Amygdala (tissue), 56 donors: ENCODE measurements at regions not wholly inside any gene's neighbourhood (a gene's known extent, or its start where the extent isn't known, plus 50 kb on each side); places are given as distances from the start of the nearest gene placed in this dataset.

Experiments
- DNase-seq, 56 donors: peaks; one replicate each; lab custom pipeline; 2025; lab: John Stamatoyannopoulos, UW

DNA sequence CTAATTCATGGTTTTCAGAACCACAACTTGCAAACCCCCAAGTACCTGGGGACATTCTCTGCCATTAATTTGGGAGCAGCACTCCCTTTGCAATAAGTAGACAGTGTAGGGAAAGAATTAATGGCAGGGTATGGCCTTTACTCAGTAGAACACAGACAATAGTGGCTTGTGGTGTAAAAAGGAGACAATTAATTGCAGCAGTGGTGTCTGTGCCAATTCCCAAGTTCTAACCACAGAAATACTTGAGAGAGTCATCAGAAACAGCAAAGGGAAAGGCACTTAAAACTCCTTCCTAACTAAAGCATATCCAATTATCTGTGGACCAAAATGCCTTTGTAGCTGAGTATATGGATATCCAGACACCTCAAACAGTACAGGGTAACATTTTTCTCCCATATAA is 257.6 kb upstream of the POU3F2 start:
- no peak for DNase-seq

DNA sequence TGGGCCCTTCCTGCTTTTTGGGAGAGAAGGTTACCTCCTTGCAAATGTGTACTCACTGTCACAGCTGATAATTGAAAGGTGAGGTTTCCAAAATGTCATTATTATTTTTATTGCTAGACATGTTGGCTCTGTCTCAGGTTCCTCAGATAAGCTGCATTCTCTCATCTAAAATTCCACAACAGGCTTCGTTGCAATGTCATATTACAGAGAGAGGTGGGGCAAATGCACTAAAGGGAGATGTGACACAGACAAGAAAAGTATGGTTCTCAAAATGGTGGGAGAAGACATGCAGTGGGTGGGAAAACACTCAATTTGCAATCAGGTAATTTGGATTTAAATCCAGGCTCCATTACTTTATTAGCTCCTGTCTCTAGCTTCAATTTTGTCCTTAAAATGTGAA is 256.4 kb upstream of the POU3F2 start:
- no peak for DNase-seq

DNA sequence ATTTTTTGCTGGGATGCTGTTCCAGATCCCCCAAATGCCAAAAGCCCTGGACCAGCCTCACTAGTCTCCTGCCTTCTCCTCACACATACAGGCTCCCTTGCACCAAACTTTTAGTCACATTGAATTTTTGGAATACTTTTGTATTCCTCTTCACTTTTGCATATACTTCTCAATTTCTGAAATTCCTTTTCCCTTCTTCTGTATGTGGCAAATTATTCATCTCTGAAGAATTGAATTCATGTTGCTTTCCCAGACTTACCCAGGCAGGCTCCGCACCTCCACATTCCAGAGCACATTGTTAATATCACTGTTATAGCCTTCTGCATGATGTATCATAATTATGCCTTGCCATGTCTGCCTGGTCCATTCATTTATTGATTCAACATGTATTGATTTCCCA is 255.3 kb upstream of the POU3F2 start:
- no peak for DNase-seq

DNA sequence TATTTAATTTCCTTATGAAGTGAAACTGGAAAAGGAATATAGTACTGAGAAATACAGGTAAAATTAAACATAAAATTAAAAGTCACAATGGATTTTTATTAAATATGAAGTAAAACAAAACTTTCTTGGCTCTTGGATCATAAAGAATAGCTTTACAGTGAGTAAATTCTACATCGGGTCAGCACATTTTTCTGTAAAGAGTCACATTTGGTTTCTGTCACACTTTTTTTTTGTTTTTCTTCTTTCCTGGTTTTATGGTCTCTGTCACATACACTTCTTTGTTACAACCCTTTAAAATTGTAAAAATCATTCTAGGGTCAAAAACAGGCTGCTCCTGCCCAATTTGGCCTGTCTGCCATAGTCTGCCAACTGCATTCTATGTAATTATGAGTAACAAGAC is 254.4 kb upstream of the POU3F2 start:
- DNase-seq: no peak

DNA sequence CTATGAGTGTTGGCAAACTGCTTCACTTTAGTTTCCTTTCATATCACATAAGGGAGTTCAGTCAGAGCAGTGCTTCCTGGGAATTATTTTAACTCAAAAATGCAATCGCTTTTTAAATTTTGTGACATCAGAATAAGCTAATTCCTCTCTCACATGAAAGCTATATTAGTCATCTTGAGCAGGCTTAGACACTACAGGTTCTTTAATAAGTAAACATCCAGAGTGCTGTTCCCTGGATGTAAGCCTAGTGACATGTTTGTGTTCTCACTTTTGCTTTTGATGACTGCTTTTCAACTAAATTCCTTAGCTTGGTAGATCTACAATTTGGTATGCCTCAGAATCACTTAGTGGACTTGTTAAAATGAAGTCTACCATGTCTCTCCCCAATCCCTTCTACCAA is 252.7 kb upstream of the POU3F2 start:
- no peak for DNase-seq

DNA sequence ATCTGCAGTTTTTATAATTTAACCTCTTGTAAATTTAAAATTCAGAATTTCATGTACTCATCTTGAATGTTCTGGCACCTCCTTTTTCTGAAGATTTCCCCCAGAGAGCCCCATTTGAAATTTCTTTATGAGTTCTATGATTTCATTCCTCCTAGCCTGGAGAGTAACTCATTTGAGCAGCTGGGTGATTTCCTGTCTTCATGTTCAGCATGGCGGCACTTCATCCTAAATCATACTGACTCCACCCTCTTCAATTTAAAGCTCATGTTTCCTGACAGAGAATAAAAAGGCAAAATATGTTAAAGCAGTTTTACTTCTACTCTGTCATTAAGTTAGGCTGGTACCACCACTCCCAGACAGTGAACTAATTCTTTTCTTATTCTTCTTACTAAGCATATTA is 250.9 kb upstream of the POU3F2 start:
- no peak for DNase-seq

DNA sequence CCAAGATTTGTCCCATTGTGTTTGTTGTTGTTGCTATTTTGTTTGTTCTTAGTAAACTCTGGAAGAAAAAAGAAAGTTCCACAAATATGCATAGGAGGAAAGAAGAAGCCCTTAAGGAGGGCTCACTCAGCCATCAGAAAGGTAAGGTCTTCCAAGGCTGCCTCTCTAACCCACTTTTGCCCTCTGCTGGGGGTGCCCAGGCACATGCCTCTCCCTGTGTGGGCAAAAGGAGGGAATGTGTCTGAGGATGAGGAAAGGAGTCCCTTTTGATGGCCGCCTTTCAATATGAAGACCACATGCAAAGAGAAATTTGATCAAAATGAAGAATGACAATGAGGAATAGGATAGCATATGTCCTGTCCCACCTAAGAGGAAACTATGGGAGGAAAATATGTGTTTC is 248.2 kb upstream of the POU3F2 start:
- peak in 1 of 56 donors; percentile 8 for DNase-seq

DNA sequence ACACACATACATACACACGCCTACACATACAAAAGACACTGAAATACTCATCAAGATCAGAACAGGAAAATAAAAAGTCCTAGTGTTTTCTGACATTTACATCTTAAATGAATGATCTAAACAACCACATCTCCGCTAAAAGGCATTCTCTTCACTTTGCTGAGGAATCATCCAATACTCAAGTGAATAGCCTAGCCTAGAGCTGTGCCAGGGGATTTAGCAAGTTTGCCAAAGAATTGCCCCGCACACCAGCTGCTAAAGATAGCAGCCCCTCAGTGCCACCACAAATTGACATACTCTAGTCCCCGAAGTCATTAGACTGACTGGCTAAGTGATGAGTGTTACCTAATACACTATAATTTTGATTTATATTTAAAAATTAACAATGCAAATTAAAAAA is 246.8 kb upstream of the POU3F2 start:
- DNase-seq: no peak

DNA sequence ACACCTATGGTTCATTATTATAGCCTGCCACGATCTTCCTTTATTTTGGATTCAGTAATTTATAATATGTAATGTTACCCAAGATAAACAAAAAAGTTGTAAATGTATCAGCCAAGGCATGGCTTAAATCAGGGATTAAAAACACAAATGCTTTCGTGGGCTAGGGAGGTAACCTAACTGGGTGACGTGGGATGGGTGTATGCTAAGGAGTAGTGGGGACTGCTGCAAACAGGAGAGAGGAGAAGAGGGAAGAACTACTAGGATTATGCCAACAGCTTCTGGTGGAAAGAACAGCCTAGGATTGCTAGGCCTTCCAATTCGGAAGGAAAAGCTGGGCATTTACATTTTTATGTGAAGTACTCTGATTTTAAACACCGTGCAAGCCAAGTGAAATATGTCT is 244.8 kb upstream of the POU3F2 start:
- DNase-seq: no peak

DNA sequence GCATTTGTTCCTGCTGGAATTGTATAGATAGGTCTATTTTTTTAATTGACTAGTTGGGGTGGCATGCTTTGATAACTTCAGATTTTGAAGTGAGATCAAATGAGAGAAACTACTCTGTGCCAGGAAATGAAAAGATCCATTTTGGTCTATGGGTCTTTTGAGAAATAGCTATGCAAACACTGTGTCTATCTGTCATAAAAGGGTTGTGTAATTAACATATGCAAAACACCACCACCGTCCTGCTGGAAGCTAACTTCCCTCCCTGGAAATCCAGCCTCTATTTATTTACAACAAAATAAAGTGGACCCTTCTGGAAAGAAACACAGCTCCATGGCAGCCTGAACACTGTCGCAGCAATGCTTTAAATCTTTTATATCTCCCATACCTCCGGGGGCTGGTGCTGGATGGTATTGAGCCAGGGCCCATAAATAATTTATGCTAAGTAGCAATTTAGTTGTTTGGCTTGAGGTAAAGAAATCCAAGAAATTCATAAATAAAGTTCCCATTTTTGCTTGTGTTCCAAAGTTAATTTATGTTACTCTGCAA is 244.2 kb upstream of the POU3F2 start:
- no peak for DNase-seq

DNA sequence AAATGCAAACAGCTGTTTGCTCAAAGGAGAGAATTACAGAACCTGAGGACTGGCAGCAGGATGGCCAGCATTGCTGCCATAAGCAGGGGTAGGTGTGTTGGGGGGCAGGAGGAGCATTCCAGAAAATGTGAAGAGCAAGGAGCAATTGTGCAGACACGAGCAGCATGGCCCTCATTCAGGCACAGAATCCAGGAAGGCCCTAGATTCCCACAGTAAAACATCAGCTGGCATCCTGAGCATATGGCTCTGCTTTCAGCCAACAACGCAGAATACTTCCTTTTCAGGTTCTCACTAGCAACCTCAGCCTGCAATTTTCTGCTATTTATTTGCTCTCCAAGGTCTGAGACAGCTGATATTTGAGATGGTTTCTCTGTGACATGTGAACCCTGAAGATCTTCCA is 243.4 kb upstream of the POU3F2 start:
- DNase-seq: no peak

DNA sequence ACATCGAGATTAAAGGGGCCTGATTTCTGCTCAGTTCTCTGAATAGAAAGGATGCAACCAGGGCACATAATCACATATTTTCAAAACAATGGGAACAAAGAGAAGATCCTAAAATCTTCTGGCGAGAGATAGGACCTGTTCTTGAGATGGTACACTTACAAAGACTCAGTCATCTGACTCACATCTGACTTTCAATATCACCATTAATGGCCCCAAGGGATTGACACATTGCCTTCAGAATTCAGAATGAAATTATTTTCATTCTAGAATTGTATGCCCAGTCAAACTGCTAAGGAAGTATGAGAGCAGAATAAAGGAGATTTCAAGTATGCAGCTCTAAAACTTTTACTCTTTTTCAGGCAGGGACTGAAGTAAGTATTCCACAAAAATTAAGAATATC is 240.7 kb upstream of the POU3F2 start:
- no peak for DNase-seq

DNA sequence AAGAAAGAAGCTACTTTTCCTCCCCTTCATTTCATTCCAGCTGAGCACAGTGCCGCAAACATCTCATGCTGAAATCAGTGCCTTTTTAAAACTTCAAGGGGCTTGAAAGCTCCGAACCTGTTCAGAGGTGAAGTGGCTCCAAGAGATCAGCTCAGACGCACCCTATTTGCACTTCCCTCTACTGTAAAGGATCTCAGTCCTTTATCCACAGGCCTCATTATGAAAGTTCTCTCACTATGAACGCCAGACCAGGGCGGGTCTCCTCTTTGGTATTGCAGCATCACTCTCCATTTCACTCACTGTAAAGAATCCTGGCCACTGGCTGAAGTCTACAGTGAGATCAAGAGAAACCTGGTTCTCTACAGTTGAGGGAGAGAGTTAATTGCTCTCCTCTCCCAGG is 232.7 kb upstream of the POU3F2 start:
- no peak for DNase-seq

DNA sequence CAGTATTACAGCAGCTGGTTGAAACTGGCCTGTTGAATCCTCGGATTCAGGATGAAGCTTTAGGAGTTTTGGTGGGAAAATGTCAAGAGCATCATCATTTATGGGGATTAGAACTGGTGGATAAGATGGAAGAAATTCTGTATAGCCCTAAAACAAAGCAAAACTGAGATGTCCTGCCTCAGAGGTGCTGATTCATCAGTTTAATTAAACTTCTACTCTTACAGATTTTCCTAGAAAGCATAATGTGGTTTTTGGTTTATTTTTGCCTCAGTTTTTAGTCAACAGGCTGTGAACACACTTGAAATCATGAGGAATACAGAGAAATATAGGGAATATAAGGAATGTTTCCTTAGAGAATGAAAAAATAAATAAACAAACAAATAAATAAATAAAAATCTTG is 228.7 kb upstream of the POU3F2 start:
- DNase-seq: no peak

DNA sequence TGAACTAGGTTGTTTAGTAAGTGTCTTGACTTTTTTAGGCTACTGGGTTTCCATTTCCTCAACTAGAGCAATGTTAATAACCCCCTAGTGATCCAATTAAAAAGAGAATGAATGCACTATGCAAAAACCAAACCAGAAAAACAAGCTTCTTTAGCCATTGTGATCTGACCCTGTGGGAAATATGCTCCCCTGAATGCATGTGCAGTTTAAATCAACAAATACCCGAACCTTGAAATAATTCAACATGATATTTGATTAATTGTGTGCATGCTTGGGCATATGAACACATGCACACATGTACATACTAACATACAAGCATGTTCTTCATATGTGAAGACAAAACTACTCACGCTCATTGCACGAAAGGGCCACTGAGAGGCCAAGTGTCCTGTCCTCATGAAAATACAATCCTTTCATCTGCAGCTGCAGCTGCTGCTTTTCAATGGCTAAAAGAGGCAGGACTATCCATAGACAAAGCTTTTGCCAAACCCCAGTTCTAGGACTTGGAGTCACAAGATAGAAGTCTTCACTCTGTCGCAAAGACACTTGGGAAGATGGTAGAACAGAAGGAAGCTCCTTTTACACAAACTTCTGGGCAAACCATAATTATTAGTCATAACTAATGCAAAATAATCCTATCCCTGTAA is 207.1 kb upstream of the POU3F2 start:
- DNase-seq: no peak

DNA sequence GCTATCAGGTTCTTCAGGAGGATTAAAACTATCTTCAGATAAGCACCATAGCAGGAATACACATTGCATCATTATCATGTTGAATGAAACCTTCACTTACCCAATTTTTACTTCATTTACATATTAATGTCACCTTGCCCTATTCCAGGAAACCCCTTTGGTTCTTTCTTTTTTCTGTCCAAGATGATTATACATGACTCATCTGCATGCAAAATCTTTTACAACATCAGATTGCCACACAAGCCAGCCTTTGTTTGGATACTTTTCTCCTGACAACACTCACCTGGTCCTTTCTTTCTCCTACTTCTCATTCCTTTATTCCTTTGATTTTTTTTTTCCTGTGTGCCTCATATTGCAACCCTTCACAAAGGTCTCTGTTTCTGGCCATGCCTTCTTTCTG is 200.5 kb upstream of the POU3F2 start:
- DNase-seq: no peak

DNA sequence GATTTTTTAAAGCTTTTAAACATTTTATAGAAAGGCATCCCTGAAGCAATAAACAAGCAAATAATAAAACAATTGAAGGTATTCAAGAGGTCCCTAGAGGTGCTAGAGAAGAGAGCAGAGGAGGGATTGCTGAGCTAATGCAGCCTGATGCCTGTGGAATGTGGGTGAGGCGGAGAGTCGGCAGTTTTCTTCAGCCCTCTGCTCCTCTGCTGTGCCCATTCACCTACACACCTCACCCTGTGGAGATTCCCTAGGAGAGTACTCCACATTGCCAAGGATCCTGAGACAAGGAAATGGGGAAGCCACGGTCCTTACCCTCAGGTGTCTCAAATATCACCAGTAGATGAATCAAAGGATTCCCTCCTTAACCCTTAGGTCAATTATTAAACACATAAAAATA is 199.8 kb upstream of the POU3F2 start:
- DNase-seq: no peak

DNA sequence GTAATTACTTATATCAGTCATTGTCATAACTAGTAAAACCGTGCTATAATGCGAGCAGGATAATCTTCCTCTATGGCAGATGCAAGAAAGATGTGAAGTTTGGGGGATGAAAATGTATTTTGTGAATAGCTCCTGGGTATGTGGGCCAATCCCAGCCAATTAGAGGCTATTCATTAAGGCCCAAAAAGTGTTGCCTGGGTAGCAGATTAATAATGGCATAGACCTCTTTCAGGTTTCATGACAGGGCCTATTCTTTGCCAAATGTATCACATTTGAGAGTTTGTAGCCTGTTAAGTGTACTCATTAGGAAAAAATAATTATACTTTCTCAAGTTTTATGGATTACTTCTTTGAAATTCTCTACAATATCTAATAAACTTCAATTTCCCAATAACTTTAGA is 199.2 kb upstream of the POU3F2 start:
- peak in 1 of 56 donors; percentile 5 for DNase-seq

DNA sequence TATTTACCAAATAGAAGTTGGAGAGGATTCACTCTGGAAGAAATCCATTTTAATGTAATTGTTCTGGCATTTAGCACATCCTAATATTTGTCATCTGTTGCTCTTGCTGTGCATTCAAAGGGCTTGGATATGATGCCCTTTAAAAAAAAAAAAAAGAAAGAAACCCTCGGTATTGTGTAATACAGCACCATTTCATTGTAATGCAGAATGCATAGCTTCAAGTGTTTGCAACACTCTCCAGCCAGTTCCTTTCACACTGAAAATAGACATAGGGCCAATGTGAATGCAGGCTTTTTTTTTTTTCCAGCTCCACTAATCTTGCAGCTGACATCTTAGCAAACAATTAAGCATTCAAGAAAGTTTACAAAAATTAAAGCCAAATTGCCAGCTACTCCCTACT is 197.4 kb upstream of the POU3F2 start:
- no peak for DNase-seq

DNA sequence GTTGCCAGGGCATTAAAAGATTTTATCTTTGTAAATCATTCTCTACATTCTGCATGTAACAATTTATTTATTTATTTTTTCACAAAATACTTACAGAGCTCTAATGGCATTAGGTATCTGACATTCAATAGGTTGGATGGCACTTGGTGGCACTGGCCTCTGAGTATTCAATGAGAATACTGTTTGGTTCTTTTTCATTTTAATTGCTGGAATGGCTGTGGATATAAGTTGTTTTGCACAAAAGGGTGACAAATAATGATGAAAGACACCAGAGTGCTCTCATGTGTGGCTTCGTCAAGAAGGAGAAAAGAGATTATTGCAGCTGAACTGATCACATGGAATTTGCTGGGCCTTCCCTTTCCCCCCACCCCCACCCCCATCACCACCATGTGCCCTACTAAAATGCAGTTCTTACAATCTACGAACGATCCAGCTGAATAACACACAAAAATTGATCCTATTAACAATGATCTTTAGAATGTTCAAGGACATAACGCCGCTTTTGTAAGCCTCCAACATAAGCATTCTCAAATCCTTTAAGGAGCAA is 195.2 kb upstream of the POU3F2 start:
- DNase-seq: no peak

DNA sequence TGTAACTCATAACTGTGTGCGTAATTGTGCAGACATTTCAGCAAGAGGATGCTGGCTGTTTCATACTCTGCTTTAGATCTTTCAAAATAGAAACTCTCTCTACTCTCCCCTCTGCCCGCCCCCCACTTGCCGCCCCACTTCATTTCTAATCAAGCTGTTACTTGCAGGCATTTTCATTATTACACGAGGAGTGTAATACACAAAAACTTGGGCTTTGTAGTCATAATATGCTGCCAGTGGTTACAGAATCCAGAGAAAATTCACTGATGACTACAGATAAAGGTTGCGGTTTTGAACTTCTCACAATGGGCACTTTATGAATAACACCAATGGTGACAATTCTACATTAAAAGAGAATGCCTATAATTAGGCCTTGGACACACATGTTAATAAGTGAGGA is 194.0 kb upstream of the POU3F2 start:
- DNase-seq: no peak

DNA sequence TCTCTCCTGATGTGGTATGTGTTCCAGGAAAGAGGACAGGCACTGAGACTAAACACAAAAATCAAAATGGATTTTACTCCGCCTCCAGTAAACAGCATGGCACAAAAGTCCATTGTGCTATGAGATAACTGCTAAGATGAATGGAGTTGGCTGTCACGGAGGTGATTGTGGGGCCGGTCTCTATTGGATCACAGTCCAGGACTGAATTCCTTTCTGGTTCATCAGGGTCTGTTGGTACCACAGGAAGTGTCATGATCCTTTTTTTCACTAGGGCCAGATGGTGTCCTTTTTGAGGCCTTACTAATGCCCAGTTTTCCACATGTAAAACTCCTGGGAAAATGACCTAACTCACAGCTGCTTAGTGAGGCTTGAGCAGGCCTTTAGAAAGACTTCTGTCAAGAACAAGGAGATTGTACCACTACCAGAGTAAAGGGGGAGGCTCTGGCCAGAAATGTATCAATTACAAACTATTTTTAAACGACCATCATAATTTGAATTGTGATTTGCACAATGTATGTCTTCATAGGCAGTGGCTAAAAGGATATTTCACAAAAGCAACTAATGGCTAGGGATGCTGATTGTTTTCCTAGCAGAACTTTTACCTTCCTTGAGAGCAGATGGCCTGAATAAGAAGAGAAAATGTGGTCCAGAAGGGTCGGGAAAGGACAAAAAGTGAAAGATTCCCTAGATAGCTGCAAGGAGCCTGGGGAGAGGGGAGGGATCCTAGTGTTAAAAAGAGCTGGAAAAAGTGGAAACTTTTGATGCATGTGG is 192.2 kb upstream of the POU3F2 start:
- DNase-seq: peak in 26 of 56 donors; percentile 5 to 65 (median 28)
